HepG2 (cell line): ENCODE measurements at regions not wholly inside any gene's neighbourhood (a gene's known extent, or its start where the extent isn't known, plus 50 kb on each side); places are given as distances from the start of the nearest gene placed in this dataset.

Experiments used
- ATAC-seq: fragments of 200-7000 bp; cut with Tn5 transposase; 3 replicates; pipeline ENCODE4 v1.9.1; 2020; ENCODE audit warnings: mild to moderate bottlenecking, moderate library complexity
- BruUV-seq: library from RNA; stranded (reverse); fragments of 400-500 nt; replicated peaks from 2 replicates; lab custom pipeline; 2021; lab: Mats Ljungman, UMichigan
- CTCF ChIA-PET: fragments of 300-600 bp; formaldehyde crosslinking; extraction: SDS; loops from one replicate; lab custom pipeline; 2021; ENCODE audit warnings: low total read pairs, inconsistent platforms, low intra/inter-chr PET ratio; lab: Yijun Ruan, JAX
- POLR2A ChIA-PET: fragments of 350-600 bp; sonication (Branson Sonifier 250); formaldehyde crosslinking; loops from one replicate; lab custom pipeline; 2020; ENCODE audit warnings: antibody characterized with exemption, inconsistent platforms; lab: Yijun Ruan, JAX
- DNase-seq: peaks from one replicate; pipeline ENCODE4 v3.0.0-alpha.2; 2015; ENCODE audit warnings: low spot score
- FAIRE-seq: peaks from 3 replicates; lab custom pipeline; 2011; peaks lifted over from hg19 to GRCh38; lab: Jason Lieb, UNC
- H2AFZ ChIP-seq: one replicate; pipeline ENCODE4 v1.6.1; 2011; ENCODE audit warnings: low read length, inconsistent platforms
- H3K27ac ChIP-seq: fragments of 300-600 bp; 3 replicates; pipeline ENCODE4 v1.8.0; 2011; ENCODE audit warnings: mixed run types, mild to moderate bottlenecking, mixed read lengths, low read length, inconsistent platforms; ENCODE audit not compliant: insufficient read depth; ENCODE audit errors: extremely low read length
- H3K27me3 ChIP-seq, 2 experiments: fragments of 200-600 bp in 1 of 2; 2 replicates in 1 of 2; 3 replicates in 1 of 2; pipeline versions ENCODE4 v1.6.0 to v1.8.0; 2011; ENCODE audit warnings: low read length in 2 of 2, mild to moderate bottlenecking in 2 of 2, moderate library complexity in 2 of 2, inconsistent platforms in 1 of 2; ENCODE audit not compliant: insufficient read depth in 2 of 2, control insufficient read depth in 1 of 2
- H3K36me3 ChIP-seq, 2 experiments: fragments of 200-600 bp in 1 of 2; replicated peaks in 1 of 2; 2 replicates in 1 of 2; 3 replicates in 1 of 2; pipeline versions ENCODE4 v1.5.1 to v1.8.0; 2011; ENCODE audit warnings: low read length in 2 of 2, inconsistent platforms in 1 of 2; ENCODE audit not compliant: insufficient read depth in 2 of 2, control insufficient read depth in 1 of 2
- H3K4me1 ChIP-seq: 2 replicates; pipeline ENCODE4 v1.5.1; 2012; ENCODE audit warnings: low read length, inconsistent platforms; ENCODE audit not compliant: insufficient read depth
- H3K4me2 ChIP-seq: 2 replicates; pipeline ENCODE4 v1.6.0; 2011; ENCODE audit warnings: low read depth, low read length, inconsistent platforms
- H3K4me3 ChIP-seq, 3 experiments: fragments of 200-600 bp in 1 of 3; sonication (generic), shearing (Covaris generic) in 1 of 3; replicated peaks in 1 of 3; 2 replicates each; pipeline ENCODE4 v1.5.1; 2011 to 2016; ENCODE audit warnings: low read length in 3 of 3, inconsistent platforms in 2 of 3, low read depth in 2 of 3, mild to moderate bottlenecking in 2 of 3, control low read depth in 1 of 3, mixed read lengths in 1 of 3; ENCODE audit not compliant: insufficient read depth in 1 of 3
- H3K79me2 ChIP-seq: one replicate; pipeline ENCODE4 v1.6.1; 2011; ENCODE audit warnings: low read length, inconsistent platforms; ENCODE audit not compliant: insufficient read depth
- H3K9ac ChIP-seq: 2 replicates; pipeline ENCODE4 v1.6.0; 2011; ENCODE audit warnings: mild to moderate bottlenecking, low read depth, low read length, inconsistent platforms; ENCODE audit not compliant: insufficient read depth
- H3K9me3 ChIP-seq: 2 replicates; pipeline ENCODE4 v1.5.1; 2012; ENCODE audit warnings: mild to moderate bottlenecking, low read length
- H4K20me1 ChIP-seq: 2 replicates; pipeline ENCODE4 v1.6.0; 2011; ENCODE audit warnings: inconsistent platforms, mild to moderate bottlenecking, low read length, moderate library complexity; ENCODE audit not compliant: insufficient read depth
- ARNT2 ChIP-seq: sonication (generic); formaldehyde crosslinking; IDR thresholded peaks from 2 replicates; pipeline ENCODE4 v1.8.0; 2022; ENCODE audit warnings: mild to moderate bottlenecking, low read depth, missing genetic modification reagents, moderate library complexity
- CTCF ChIP-seq: sonication (generic); formaldehyde crosslinking; IDR thresholded peaks from 2 replicates; pipeline ENCODE4 v1.5.0; 2020; ENCODE audit warnings: mild to moderate bottlenecking, missing genetic modification reagents, moderate library complexity
- ESRRA ChIP-seq: sonication (generic); formaldehyde crosslinking; IDR thresholded peaks from 2 replicates; pipeline ENCODE4 v1.5.1; 2020; ENCODE audit warnings: mild to moderate bottlenecking, low read depth, missing genetic modification reagents
- FOSL2 ChIP-seq: sonication (generic); formaldehyde crosslinking; IDR thresholded peaks from 2 replicates; pipeline ENCODE4 v1.4.0; 2020; ENCODE audit warnings: missing genetic modification reagents
- GMEB2 ChIP-seq: IDR thresholded peaks from 2 replicates; pipeline ENCODE4 v1.6.1; 2016; ENCODE audit warnings: missing biosample characterization, missing genetic modification reagents, low read depth
- KAT7 ChIP-seq: IDR thresholded peaks from 2 replicates; pipeline ENCODE4 v1.6.1; 2018; ENCODE audit warnings: borderline replicate concordance, missing compliant biosample characterization
- NKX3-1 ChIP-seq: sonication (generic); formaldehyde crosslinking; IDR thresholded peaks from 2 replicates; pipeline ENCODE4 v1.5.0; 2020; ENCODE audit warnings: missing genetic modification reagents
- PRDM4 ChIP-seq: sonication (generic); formaldehyde crosslinking; IDR thresholded peaks from 2 replicates; pipeline ENCODE4 v1.9.0; 2021; ENCODE audit warnings: missing genetic modification reagents, borderline replicate concordance
- RAD21 ChIP-seq: fragments of 450-650 bp; formaldehyde crosslinking; IDR thresholded peaks from 2 replicates; pipeline ENCODE4 v1.5.0; 2020; ENCODE audit warnings: mild to moderate bottlenecking
- RAD51 ChIP-seq: fragments of 450-650 bp; IDR thresholded peaks from 2 replicates; pipeline ENCODE4 v1.6.1; 2016; ENCODE audit warnings: borderline replicate concordance
- STAG1 ChIP-seq: sonication (generic); formaldehyde crosslinking; IDR thresholded peaks from 2 replicates; pipeline ENCODE4 v1.4.0; 2020; ENCODE audit warnings: missing genetic modification reagents
- TRAFD1 ChIP-seq: sonication (generic); formaldehyde crosslinking; IDR thresholded peaks from 2 replicates; pipeline ENCODE4 v1.5.1; 2020; ENCODE audit warnings: missing genetic modification reagents, mild to moderate bottlenecking, borderline replicate concordance
- ZNF350 ChIP-seq: sonication (generic); formaldehyde crosslinking; IDR thresholded peaks from 2 replicates; pipeline ENCODE4 v1.4.0; 2020; ENCODE audit warnings: mild to moderate bottlenecking, low read depth, missing genetic modification reagents, borderline replicate concordance
- ZNF574 ChIP-seq: sonication (generic); formaldehyde crosslinking; IDR thresholded peaks from 2 replicates; pipeline ENCODE4 v1.4.0; 2020; ENCODE audit warnings: missing genetic modification reagents
- ZSCAN30 ChIP-seq: sonication (generic); formaldehyde crosslinking; IDR thresholded peaks from 2 replicates; pipeline ENCODE4 v1.5.0; 2020; ENCODE audit warnings: mild to moderate bottlenecking, missing genetic modification reagents
- WGBS: methylation state at CpG from one replicate; pipeline ENCODE4 v1.1.6; 2017; ENCODE audit warnings: low lambda C conversion rate; 5-methylcytosine and 5-hydroxymethylcytosine counted together
- in situ Hi-C: cut with HindIII; loops from 2 replicates; pipeline ENCODE4 v1.10.0; 2017; ENCODE audit warnings: low pct_unique_long_range_greater_than_20kb; ENCODE audit not compliant: extremely low pct_ligation_motif_present
- intact Hi-C: fragments of 100-400 bp; cut with micrococcal nuclease; formaldehyde crosslinking; loops from one replicate; pipeline ENCODE4 v1.10.0; 2022; ENCODE audit not compliant: unreplicated experiment

- FAIRE-seq (peak; percentile 36), ATAC-seq (peak; percentile 70), DNase-seq (peak; percentile 27)
- intact Hi-C loops: no loop called here
- Histone ChIP-seq H3K27me3 (peaks cover 7 to 52% of the 10 kb centered on the region in 2 experiments; a peak in 4 of 5 replicates), H3K4me1 (no peaks in the 10 kb centered on the region), H3K27ac (no peak overlapping the region), H4K20me1 (peaks cover 4% of the 10 kb centered on the region; the same call in 1 of the 2 replicates), H3K4me2 (no peak overlapping the region), H3K36me3 (no peaks in the 10 kb centered on the region), H3K4me3 (no peak overlapping the region), H3K9ac (no peak overlapping the region), H3K79me2 (no peaks in the 10 kb centered on the region), H2AFZ (no peak overlapping the region), H3K9me3 (no peaks in the 10 kb centered on the region)
- 5% methylated on average over 6 of the region's 6 CpGs for WGBS
- ChIA-PET POLR2A (no interaction called here), CTCF (interaction anchor here (1.7 kb wide), 1 partner anchor 68 kb away, joined by 11 read pairs; no protein-coding TSS in a partner anchor)
- no TSS peak for BruUV-seq
- in situ Hi-C loops: loop anchor here (5.0 kb wide), 1 partner anchor 71 kb away; no protein-coding TSS in a partner anchor
- TF ChIP-seq CTCF (CRISPR knock-in tag): peak; percentile 72
- no peak for TF ChIP-seq ARNT2 (CRISPR knock-in tag)
- no peak for TF ChIP-seq FOSL2 (CRISPR knock-in tag)
- TF ChIP-seq PRDM4 (CRISPR knock-in tag): no peak
- TF ChIP-seq RAD21 (CRISPR knock-in tag): 0 out of 2 replicates have a peak, but pooled peaks have one; percentile 26
- TF ChIP-seq RAD51: no peak
- TF ChIP-seq STAG1: peak; percentile 51
- no peak for TF ChIP-seq NKX3-1 (CRISPR knock-in tag)
- TF ChIP-seq ZNF350 (CRISPR knock-in tag): no peak
- no peak for TF ChIP-seq ZSCAN30 (CRISPR knock-in tag)
- no peak for TF ChIP-seq KAT7 (CRISPR knock-in tag)
- no peak for TF ChIP-seq ESRRA (CRISPR knock-in tag)
- no peak for TF ChIP-seq TRAFD1
- TF ChIP-seq GMEB2 (CRISPR knock-in tag): no peak
- TF ChIP-seq ZNF574 (CRISPR knock-in tag): 0 out of 2 replicates have a peak, but pooled peaks have one; percentile 19
Measured at GRCh38 chr11:43573233-43573632, 107.3 kb upstream of the HSD17B12 start.
